ENCODE measurements at regions not wholly inside any gene's neighbourhood (a gene's known extent, or its start where the extent isn't known, plus 50 kb on each side); places are given as distances from the start of the nearest gene placed in this dataset.

- H3K9me3 Mint-ChIP-seq = no peaks in the 10 kb centered on the region
- TF ChIP-seq ETS1 (IDR thresholded peaks at IDR 0.05) = no peak
- no peak for TF ChIP-seq CTCF (conservative IDR thresholded peaks at IDR 0.05; ENCODE audit: low read depth in 2 of 2)
- no peak for TF ChIP-seq ZNF462 (CRISPR knock-in tag; IDR thresholded peaks at IDR 0.05)
- TF ChIP-seq EZH2phosphoT487 (IDR thresholded peaks at IDR 0.05; ENCODE audit: unreplicated experiment) = no peak
- TF ChIP-seq ZNF114 (CRISPR knock-in tag; IDR thresholded peaks at IDR 0.05) = no peak
- TF ChIP-seq POLR2AphosphoS5 (IDR thresholded peaks at IDR 0.05; ENCODE audit: low read depth) = no peak
- no peak for TF ChIP-seq JUNB (IDR thresholded peaks at IDR 0.05; ENCODE audit: unreplicated experiment)
- TF ChIP-seq CREB1 (CRISPR knock-in tag; IDR thresholded peaks at IDR 0.05; ENCODE audit: low read depth) = no peak
- TF ChIP-seq ZNF331 (CRISPR knock-in tag; IDR thresholded peaks at IDR 0.05; ENCODE audit: low read depth) = no peak
- no peak for TF ChIP-seq REST (IDR thresholded peaks at IDR 0.05; ENCODE audit: unreplicated experiment)
- no peak for TF ChIP-seq STAT1 (IDR thresholded peaks at IDR 0.05; ENCODE audit: unreplicated experiment)
- no peak for TF ChIP-seq NANOG (IDR thresholded peaks at IDR 0.05; ENCODE audit: borderline replicate concordance)
- no peak for TF ChIP-seq EZH2 (IDR thresholded peaks at IDR 0.05; ENCODE audit: low read depth, unreplicated experiment)
- H3K9me2 ChIP-seq (ENCODE audit: insufficient read depth) = no peaks in the 10 kb centered on the region
- H3K36me3 ChIP-seq (ENCODE audit: insufficient read depth) = no peaks in the 10 kb centered on the region
- no peak overlapping the region for H3K27ac ChIP-seq (ENCODE audit: low read depth)
- peak overlapping the region; percentile 81 for H3K27ac Mint-ChIP-seq
- no peak overlapping the region for H2AFZ ChIP-seq
- H3K4me3 Mint-ChIP-seq = no peak overlapping the region
- no peak overlapping the region for H3K4me2 ChIP-seq
- DNase-seq (ENCODE audit: low spot score) (no peak), ATAC-seq (no peak; the same call in 2 of the 3 replicates)
- H3F3A ChIP-seq (replicated peaks; ENCODE audit: low read depth) = no peaks in the 10 kb centered on the region
- H3K36me3 Mint-ChIP-seq (ENCODE audit: low read depth) = peaks cover 2% of the 10 kb centered on the region; the same call in 2 of the 3 replicates
- peaks cover 5% of the 10 kb centered on the region; the same call in 1 of the 2 replicates for H4K20me1 ChIP-seq (replicated peaks; ENCODE audit: insufficient read depth)
- no peaks in the 10 kb centered on the region for H3K27me3 ChIP-seq (ENCODE audit: insufficient read depth)
- no peak overlapping the region for H3K4me3 ChIP-seq
- H3K79me2 ChIP-seq (replicated peaks; ENCODE audit: insufficient read depth) = 0 out of 2 replicates have a peak, but pooled peaks cover 8% of the 10 kb centered on the region
- H3K4me1 Mint-ChIP-seq = peaks cover 39% of the 10 kb centered on the region
- H3K4me1 ChIP-seq (ENCODE audit: insufficient read depth) = 0 out of 2 replicates have a peak, but pooled peaks cover 3% of the 10 kb centered on the region
- no peaks in the 10 kb centered on the region for H3K27me3 Mint-ChIP-seq (ENCODE audit: insufficient read depth, low read depth, poor library complexity)
Observed at GRCh38 chr1:201724039-201724765, 104.8 kb upstream of the IPO9 start.
